ENCODE measurements at regions not wholly inside any gene's neighbourhood (a gene's known extent, or its start where the extent isn't known, plus 50 kb on each side); places are given as distances from the start of the nearest gene placed in this dataset.

DNA sequence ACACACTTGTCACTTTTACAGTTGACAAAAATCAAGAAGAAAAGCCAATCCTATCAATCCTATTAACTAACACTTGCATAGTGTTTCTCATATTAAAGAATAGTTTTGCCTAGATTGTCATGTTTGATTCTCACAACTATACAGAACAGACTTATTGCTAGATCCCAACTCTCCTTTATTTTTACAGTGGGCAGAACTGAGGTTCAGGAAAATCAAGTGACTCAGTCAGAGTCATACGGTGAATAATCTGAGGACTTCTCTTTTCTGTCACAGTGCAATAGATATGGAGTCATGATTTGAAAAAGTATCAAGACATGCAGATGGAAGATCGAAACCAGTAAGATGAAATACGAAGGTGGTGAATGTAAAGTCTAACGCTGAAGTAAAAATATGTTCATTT, 195.1 kb upstream of the CITED2 start:
- FAIRE-seq: no peak

- FAIRE-seq: peak; percentile 89
Measured at GRCh38 chr6:139568956-139569538, 194.6 kb upstream of the CITED2 start.

- no peak for FAIRE-seq
Measured at GRCh38 chr6:139568151-139568955, 193.9 kb upstream of the CITED2 start.

DNA sequence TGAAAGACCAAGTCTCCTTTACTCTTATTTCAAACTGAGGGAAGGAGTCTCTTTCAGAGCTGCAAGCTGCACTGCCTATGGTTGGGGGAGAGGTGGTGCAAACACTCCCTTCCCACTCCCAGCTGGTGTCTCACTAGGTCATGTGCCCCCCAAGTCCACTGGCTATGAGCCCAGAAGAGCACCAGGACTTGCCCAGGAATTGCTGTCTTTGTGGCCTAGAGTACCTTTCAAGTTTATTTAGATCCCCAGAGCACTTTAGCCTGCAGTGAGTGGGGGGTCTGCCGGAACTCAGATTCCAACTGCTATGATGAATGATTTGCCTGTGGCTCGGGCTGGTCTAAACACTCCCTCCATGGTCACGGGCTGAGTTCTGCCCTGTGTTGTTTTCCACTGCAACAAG, 192.6 kb upstream of the CITED2 start:
- FAIRE-seq: no peak

DNA sequence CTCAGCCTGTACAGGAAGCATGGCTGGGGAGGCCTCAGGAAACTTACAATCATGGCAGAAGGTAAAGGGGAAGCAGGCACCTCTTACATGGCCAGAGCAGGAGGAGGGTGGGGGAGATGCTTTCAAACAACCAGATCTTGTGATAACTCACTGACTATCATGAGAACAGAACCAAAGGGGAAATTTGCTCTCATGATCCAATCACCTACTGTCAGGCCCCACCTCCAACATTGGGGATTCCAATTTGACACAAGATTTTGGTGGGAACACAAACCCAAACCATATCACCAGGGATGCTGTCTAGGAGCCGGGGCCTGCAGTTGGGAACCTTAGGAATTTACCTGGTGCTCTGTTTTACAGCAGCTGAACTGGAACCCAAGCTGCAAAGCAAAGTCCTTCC, 191.1 kb upstream of the CITED2 start:
- no peak for FAIRE-seq

GRCh38 chr6:139557547-139557946, 183.1 kb upstream of the CITED2 start:
- no peak for FAIRE-seq

GRCh38 chr6:139556532-139556931, 182.1 kb upstream of the CITED2 start:
- FAIRE-seq: no peak

- FAIRE-seq: no peak
Measured at GRCh38 chr6:139553916-139554315, 179.5 kb upstream of the CITED2 start.

DNA sequence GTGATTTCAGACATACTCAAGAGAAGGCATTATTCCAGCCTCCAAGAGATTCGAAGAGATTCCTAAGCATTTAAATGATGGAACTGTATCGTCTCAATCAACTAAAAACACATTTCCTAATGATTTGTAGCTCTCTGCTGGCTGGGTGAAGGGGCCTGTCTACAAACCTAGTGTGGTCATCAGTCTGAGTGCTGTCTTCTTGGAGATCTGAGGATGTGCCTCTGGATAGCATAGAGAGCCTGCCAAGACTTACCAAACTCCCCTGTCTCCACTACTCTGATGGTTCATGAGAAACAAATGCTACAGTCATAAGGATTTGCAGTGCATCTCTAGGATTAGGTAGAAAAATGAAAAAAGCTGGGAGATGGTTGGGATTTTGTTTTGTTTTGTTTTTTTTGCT, 176.9 kb upstream of the CITED2 start:
- FAIRE-seq: no peak

GRCh38 chr6:139550361-139550760, 175.9 kb upstream of the CITED2 start:
- FAIRE-seq: no peak

DNA sequence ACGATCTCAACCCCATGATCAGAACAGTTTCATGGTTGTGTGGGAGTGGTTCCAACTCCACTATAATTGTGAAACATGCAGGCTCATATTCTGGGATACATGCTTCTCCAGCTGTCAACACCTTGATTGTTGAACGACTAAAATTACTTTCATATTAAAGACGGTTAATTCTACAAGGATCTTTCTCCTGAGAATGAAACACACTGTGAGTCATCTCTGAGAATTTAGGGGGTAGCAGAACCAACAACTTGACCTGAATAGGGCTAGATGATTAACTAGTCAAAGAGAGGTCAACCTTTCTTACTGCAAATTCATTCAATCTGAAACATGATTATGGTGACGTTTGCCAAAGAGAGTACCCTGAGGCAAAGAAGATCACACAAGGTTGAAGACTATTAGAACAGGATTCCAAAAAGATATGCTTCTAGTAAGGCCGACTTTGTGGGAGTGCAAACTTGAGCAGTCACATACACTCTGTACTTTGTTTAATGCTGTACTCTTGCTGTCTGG, 175.2 kb upstream of the CITED2 start:
- no peak for FAIRE-seq

DNA sequence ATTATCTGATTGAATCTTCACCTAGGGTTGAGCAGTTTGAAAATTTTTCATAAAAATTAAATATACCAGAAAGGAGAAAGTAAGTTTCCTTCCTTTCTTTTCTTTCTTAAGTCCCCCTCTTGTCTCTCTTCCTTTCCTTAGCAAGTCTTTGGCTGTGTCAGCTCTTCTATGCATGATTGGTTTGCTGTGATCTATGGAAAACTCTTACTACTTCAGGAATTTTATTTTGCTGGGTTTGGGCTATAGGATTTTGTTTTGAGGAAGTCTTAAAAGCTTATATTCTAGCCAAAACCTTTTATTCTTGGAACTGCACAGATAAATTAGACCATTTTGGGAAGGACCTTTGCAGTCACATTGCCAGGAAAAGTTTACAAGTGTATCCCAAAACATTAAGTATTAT, 173.4 kb upstream of the CITED2 start:
- FAIRE-seq: no peak

DNA sequence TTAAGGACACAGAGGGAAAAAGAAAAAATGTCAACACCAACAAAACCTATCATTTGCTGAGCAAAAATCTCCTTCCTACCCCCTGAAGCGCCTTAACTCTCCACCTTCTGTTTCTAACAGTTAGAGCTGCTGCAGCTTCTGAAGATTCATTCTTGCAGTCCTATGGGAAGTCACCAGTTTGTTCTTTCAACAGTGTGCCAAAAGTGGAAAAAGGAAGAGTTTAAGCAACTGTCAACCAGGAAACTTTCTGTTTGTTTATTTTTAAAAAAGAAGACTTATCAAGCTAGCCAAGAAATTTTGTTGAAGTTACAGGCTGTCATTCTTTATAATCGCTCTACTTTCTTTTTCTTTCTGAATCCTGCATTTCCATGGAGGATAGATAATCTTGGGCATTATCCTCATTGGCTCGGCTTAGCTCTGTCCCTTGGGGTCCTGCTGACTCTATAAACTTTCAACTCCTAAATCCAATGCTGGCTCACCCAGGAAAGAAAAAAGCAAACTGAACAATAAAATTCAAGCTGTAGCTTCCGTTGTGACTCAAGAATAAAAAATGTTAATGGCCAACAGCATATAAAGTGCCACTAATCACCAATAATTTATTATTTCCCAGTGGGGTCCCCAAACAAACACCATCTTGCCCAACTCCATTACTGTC, 172.8 kb upstream of the CITED2 start:
- FAIRE-seq: no peak

- FAIRE-seq: no peak
Measured at GRCh38 chr6:139546106-139546472, 171.6 kb upstream of the CITED2 start.

DNA sequence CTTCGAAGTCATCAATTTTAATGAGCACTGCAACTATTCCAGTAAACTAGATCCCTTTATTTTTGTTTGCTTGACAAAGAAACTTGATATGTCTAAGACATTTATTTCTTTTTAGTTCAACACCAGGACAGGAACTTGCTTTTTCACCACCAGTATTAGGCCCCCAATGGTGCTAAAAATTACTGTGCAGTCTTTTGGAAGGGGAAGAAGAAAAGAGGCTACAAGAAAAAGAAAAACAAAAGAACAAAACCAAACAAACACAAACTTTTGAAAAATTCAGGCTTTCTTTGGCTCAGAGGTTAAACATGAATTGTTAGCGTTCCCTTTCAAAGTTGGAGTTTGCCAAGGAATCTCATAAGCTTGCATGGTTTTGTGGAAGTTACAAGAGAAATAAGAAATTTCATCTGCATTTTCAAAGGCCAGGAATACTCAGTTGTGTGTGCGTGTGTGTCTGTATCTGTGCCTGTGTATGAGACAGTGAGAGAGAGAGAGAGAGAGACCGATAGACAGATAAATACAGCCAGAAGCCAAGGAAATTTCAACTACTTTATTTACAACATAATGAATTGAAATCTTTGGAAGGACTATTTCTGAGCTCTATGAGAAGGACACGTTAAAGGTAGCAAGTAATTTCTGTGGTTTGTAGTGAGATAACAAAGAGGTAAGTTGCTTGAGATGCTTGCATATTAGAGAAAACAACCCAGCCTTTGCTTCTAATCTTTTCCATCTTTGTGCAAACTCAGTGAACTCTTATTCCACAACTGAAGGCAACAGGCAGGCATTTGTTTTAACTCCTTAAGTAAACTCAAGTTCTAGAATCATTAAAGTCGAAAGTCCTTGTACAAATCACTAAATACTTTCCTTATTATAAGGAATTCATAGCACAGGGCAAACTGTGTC, 171.0 kb upstream of the CITED2 start:
- no peak for FAIRE-seq

GRCh38 chr6:139544701-139545057, 170.2 kb upstream of the CITED2 start:
- FAIRE-seq: no peak

- FAIRE-seq: no peak
Measured at GRCh38 chr6:139542351-139542750, 167.9 kb upstream of the CITED2 start.

DNA sequence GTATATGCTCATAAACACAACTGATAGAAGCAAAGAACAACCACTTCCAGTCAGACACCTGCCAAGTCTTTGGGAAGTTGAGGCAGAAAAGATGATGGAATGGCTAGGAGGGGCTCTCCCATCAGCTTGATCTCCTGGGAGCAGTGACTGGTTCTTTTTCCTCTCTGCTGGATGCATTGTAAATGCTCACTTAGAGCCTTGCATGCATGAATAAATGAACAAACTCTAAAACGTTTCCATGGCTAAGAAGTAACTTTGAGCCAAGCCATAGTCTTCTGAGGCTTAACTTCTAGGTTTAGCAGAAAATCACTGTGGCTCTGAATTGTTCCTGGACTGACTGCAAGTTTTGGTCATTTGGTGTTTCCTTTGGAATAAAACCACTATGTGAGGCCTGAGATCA, 166.4 kb upstream of the CITED2 start:
- FAIRE-seq: no peak

DNA sequence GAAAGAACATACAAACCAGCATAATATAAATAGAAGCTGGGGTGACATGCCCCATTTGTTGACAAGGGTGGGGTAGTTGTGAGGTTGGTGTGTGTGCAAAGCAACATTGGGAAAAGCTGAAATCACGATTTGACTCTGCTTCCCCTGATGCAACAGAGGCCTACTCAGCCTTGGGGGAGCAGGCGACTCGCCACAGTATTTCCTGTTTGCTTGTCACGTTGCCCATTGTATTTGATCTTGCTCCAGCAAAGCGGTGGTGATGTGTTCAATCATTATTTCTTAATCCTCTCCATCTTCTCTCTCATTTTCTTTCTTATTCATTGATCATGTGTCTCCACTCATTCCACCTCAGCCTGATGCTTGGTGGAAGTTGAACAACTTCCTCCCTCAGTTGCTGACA, 165.8 kb upstream of the CITED2 start:
- no peak for FAIRE-seq

DNA sequence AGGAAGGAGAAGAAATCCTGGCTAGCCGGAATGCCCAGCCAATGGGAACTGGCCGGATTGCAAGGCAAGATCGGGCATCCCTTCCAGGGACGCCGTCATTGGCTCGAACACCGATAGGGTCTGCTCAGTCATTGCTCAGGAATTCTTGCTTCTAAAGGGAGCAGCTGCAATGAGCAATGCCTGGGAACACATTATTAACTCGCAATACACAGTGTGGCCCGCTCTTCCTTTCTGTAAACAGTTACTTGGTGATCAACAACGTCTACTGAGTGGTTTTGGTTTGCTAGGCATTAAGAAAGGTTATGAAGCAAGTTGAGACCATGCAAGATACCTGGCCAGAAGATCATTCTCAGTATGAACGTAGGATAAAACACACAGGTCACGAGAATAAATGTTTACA, 165.4 kb upstream of the CITED2 start:
- no peak for FAIRE-seq

- no peak for FAIRE-seq
Measured at GRCh38 chr6:139538366-139538765, 163.9 kb upstream of the CITED2 start.

- no peak for FAIRE-seq
Measured at GRCh38 chr6:139536751-139537617, 162.5 kb upstream of the CITED2 start.
